Effector memory CD8-positive, alpha-beta T cell (primary cell): ENCODE measurements at regions not wholly inside any gene's neighbourhood (a gene's known extent, or its start where the extent isn't known, plus 50 kb on each side); places are given as distances from the start of the nearest gene placed in this dataset.

Experiments used
- ATAC-seq: fragments of 150-1000 bp; cut with Tn5 transposase; replicated peaks from 2 replicates; pipeline ENCODE4 v1.10.0; 2021; ENCODE audit warnings: mild to moderate bottlenecking, moderate library complexity
- DNase-seq, 3 experiments: peaks; one replicate each; pipeline ENCODE4 v3.0.0; 2021
- H3K27ac Mint-ChIP-seq, 2 donors: one replicate each; pipeline ENCODE4 v1.8.0; 2022; ENCODE audit warnings: mild to moderate bottlenecking in 2 of 2, mixed read lengths in 2 of 2, moderate library complexity in 2 of 2
- H3K27me3 Mint-ChIP-seq, 2 donors: one replicate each; pipeline ENCODE4 v1.8.0; 2022; ENCODE audit warnings: mixed read lengths in 2 of 2
- H3K36me3 Mint-ChIP-seq: one replicate; pipeline ENCODE4 v1.8.0; 2022; ENCODE audit warnings: mild to moderate bottlenecking, moderate library complexity, mixed read lengths; ENCODE audit not compliant: insufficient read depth
- H3K4me1 Mint-ChIP-seq, 2 donors: one replicate each; pipeline ENCODE4 v1.8.0; 2022; ENCODE audit warnings: low read depth in 2 of 2, mixed read lengths in 2 of 2
- H3K4me3 Mint-ChIP-seq, 2 donors: one replicate each; pipeline ENCODE4 v1.8.0; 2022; ENCODE audit warnings: mild to moderate bottlenecking in 2 of 2, mixed read lengths in 2 of 2, moderate library complexity in 2 of 2
- H3K9me3 Mint-ChIP-seq, 2 donors: one replicate each; pipeline ENCODE4 v1.8.0; 2022; ENCODE audit warnings: mixed read lengths in 2 of 2

DNA sequence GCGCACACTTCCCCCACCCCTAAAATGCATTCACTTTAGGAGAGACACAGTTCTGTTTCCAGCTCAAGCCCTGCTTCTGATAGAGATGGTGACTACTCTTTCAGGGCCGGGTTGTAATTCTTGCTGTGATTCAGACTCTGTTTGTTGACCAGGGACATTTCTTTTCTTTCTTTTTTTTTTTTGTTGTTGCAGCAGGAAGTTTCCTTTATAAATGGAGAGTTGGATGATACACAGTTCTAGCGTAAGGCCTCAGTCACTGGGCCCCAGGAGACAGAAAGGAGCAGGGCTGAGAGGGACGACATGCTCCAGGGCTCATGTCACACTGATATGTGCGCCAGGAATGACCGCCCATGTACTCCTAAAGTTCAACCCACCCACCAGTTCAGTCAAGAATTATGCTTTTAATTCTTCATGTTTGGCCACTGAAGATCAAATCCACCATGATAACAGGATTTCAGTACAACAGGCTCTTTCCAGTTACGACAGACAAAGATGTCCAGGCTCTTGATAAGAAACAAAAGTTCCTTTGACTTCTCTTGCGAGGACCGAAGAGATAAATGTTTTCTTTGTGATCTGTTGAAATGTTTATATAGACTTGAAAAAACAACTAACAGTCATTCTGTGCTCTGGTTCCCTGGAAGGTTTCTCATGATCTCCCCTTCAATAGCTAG lies 142.5 kb downstream of the CD164 start:
- peak overlapping the region in 1 of 2 donors; percentile 26 for H3K27ac Mint-ChIP-seq
- ATAC-seq: no peak
- H3K27me3 Mint-ChIP-seq: peaks cover 0 to 8% of the 10 kb centered on the region in 2 donors
- no peak overlapping the region for H3K4me3 Mint-ChIP-seq
- no peaks in the 10 kb centered on the region for H3K9me3 Mint-ChIP-seq
- H3K36me3 Mint-ChIP-seq: no peaks in the 10 kb centered on the region
- no peak for DNase-seq
- peaks cover 10 to 13% of the 10 kb centered on the region in 2 donors for H3K4me1 Mint-ChIP-seq

GRCh38 chr6:109239160-109239559 lies 143.1 kb downstream of the CD164 start:
- no peaks in the 10 kb centered on the region for H3K36me3 Mint-ChIP-seq
- ATAC-seq (no peak), DNase-seq (no peak)
- no peak overlapping the region for H3K4me3 Mint-ChIP-seq
- no peaks in the 10 kb centered on the region for H3K9me3 Mint-ChIP-seq
- H3K27ac Mint-ChIP-seq: no peak overlapping the region
- H3K4me1 Mint-ChIP-seq: peaks cover 6 to 10% of the 10 kb centered on the region in 2 donors
- peaks cover 0 to 8% of the 10 kb centered on the region in 2 donors for H3K27me3 Mint-ChIP-seq

GRCh38 chr6:109238396-109238795 lies 143.1 kb downstream of the CEP57L1 start:
- Mint-ChIP-seq H3K27me3 (peaks cover 0 to 8% of the 10 kb centered on the region in 2 donors), H3K4me1 (peaks cover 5 to 9% of the 10 kb centered on the region in 2 donors), H3K9me3 (no peaks in the 10 kb centered on the region), H3K27ac (no peak overlapping the region), H3K4me3 (no peak overlapping the region), H3K36me3 (no peaks in the 10 kb centered on the region)
- no peak for ATAC-seq
- no peak for DNase-seq

DNA sequence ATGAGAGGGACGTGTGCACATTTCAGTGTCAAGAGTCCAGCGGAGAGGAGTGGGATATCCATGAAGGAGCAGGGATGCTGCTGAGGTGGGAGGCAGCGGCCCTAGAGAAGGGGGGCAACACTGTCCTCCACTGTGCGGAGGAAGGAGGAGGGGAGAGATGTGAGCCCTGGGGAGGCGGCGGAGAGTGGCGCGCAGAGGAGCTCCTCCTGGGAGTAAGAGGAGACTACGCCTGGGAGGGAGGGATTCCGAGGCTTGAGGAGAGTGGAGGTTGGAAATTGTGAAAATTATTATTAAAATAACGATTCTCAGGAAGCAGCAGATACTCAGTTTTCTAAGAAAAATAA lies 142.7 kb downstream of the CEP57L1 start:
- H3K4me3 Mint-ChIP-seq: no peak overlapping the region
- peaks cover 5 to 9% of the 10 kb centered on the region in 2 donors for H3K4me1 Mint-ChIP-seq
- no peaks in the 10 kb centered on the region for H3K36me3 Mint-ChIP-seq
- no peak overlapping the region for H3K27ac Mint-ChIP-seq
- H3K9me3 Mint-ChIP-seq: no peaks in the 10 kb centered on the region
- no peak for DNase-seq
- H3K27me3 Mint-ChIP-seq: peaks cover 0 to 8% of the 10 kb centered on the region in 2 donors
- no peak for ATAC-seq

GRCh38 chr6:109237077-109237985 lies 142.0 kb downstream of the CEP57L1 start:
- Mint-ChIP-seq H3K36me3 (no peaks in the 10 kb centered on the region), H3K9me3 (no peaks in the 10 kb centered on the region), H3K4me3 (peak overlapping the region in 1 of 2 donors; percentile 2), H3K4me1 (peaks cover 5 to 9% of the 10 kb centered on the region in 2 donors), H3K27me3 (peaks cover 0 to 8% of the 10 kb centered on the region in 2 donors), H3K27ac (peak overlapping the region in 1 of 2 donors; percentile 8)
- DNase-seq (no peak), ATAC-seq (peak; percentile 53)

GRCh38 chr6:109236115-109237076 lies 141.1 kb downstream of the CEP57L1 start:
- peaks cover 5 to 9% of the 10 kb centered on the region in 2 donors for H3K4me1 Mint-ChIP-seq
- peaks cover 0 to 8% of the 10 kb centered on the region in 2 donors for H3K27me3 Mint-ChIP-seq
- DNase-seq: no peak
- H3K4me3 Mint-ChIP-seq: peak overlapping the region in 1 of 2 donors; percentile 2
- no peak for ATAC-seq
- no peaks in the 10 kb centered on the region for H3K9me3 Mint-ChIP-seq
- peak overlapping the region in 1 of 2 donors; percentile 8 for H3K27ac Mint-ChIP-seq
- no peaks in the 10 kb centered on the region for H3K36me3 Mint-ChIP-seq

GRCh38 chr6:109235481-109236038 lies 140.3 kb downstream of the CEP57L1 start:
- ATAC-seq (no peak), DNase-seq (no peak)
- Mint-ChIP-seq H3K9me3 (no peaks in the 10 kb centered on the region), H3K4me1 (peaks cover 5 to 9% of the 10 kb centered on the region in 2 donors), H3K27ac (no peak overlapping the region), H3K4me3 (no peak overlapping the region), H3K36me3 (no peaks in the 10 kb centered on the region), H3K27me3 (peaks cover 0 to 8% of the 10 kb centered on the region in 2 donors)

DNA sequence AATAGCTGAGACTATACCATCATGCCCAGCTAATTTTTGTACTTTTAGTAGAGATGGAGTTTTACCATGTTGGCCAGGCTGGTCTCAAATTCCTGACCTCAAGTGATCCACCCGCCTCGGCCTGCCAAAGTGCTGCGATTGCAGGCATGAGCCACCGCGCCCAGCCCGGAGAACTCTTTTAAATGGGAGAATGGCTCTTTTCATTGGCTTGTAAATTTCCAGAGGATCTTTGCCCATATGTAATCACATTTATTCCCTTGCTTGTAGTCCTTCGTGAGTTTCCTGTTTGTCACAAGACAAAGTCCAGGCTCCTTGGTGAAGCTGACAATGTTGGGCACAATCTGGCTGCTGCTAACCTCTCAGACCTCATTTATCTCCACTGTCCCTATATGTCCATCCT lies 135.1 kb downstream of the CEP57L1 start:
- ATAC-seq: no peak

GRCh38 chr6:109229536-109229935 lies 134.2 kb downstream of the CEP57L1 start:
- Mint-ChIP-seq H3K36me3 (no peaks in the 10 kb centered on the region), H3K27ac (no peak overlapping the region), H3K27me3 (peaks cover 0 to 13% of the 10 kb centered on the region in 2 donors), H3K4me3 (no peak overlapping the region), H3K4me1 (no peaks in the 10 kb centered on the region), H3K9me3 (no peaks in the 10 kb centered on the region)
- no peak for DNase-seq
- ATAC-seq: no peak

More for the DNA sequence above, 135.1 kb downstream of the CEP57L1 start:
- Mint-ChIP-seq H3K4me1 (no peaks in the 10 kb centered on the region), H3K27ac (no peak overlapping the region), H3K4me3 (no peak overlapping the region), H3K9me3 (no peaks in the 10 kb centered on the region), H3K36me3 (no peaks in the 10 kb centered on the region), H3K27me3 (peaks cover 0 to 4% of the 10 kb centered on the region in 2 donors)
- no peak for DNase-seq

- Mint-ChIP-seq H3K27ac (no peak overlapping the region), H3K27me3 (peaks cover 0 to 17% of the 10 kb centered on the region in 2 donors), H3K4me1 (no peaks in the 10 kb centered on the region), H3K9me3 (no peaks in the 10 kb centered on the region), H3K4me3 (no peak overlapping the region), H3K36me3 (no peaks in the 10 kb centered on the region)
- ATAC-seq: no peak
- no peak for DNase-seq
Measured at GRCh38 chr6:109227646-109228045, 132.3 kb downstream of the CEP57L1 start.

DNA sequence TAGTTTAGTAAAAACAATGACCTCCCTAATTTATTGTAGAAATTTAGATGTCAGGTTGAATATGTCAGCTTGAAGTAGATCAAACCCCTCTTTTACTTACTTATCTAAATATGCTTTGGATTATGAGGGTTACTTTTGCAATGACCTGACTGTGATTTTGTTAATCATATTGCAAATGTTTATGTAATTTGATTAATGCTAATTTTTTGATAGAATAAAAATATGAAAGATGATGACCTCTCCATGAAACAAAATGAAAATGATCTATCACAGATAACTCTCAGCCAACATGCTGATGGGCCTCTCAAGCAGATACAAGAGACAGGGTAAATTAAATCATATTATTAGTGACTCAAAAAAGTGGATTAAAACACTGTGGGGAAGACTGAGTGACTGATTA lies 131.0 kb downstream of the CEP57L1 start:
- Mint-ChIP-seq H3K27ac (no peak overlapping the region), H3K36me3 (no peaks in the 10 kb centered on the region), H3K9me3 (no peaks in the 10 kb centered on the region), H3K4me1 (no peaks in the 10 kb centered on the region), H3K27me3 (peaks cover 0 to 17% of the 10 kb centered on the region in 2 donors), H3K4me3 (no peak overlapping the region)
- no peak for DNase-seq
- ATAC-seq: no peak

- DNase-seq (no peak), ATAC-seq (no peak)
- no peak overlapping the region for H3K27ac Mint-ChIP-seq
- peaks cover 0 to 17% of the 10 kb centered on the region in 2 donors for H3K27me3 Mint-ChIP-seq
- no peaks in the 10 kb centered on the region for H3K9me3 Mint-ChIP-seq
- no peak overlapping the region for H3K4me3 Mint-ChIP-seq
- H3K4me1 Mint-ChIP-seq: peaks cover 1 to 2% of the 10 kb centered on the region in 2 donors
- no peaks in the 10 kb centered on the region for H3K36me3 Mint-ChIP-seq
Measured at GRCh38 chr6:109225946-109226345, 130.6 kb downstream of the CEP57L1 start.

DNA sequence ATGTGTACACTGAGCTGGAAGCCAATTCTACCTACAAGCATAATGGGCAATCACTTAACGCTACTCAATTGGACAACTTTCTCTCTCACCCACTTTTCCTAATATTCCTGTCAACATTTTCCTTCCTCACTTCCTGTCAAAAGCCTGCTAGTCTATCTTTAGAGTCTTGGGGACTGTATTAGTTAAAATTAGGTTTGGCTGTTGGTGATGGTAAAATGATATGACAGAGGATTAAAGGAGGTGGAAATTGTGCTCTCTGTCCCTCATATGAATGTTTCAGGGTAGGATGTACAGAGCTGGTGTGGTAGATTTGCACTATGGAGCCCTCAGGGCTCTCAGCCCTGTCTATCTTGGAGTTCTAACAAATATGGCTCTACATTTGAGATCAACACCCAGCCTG lies 129.7 kb downstream of the CEP57L1 start:
- Mint-ChIP-seq H3K36me3 (no peaks in the 10 kb centered on the region), H3K4me1 (peaks cover 2 to 6% of the 10 kb centered on the region in 2 donors), H3K27ac (no peak overlapping the region), H3K4me3 (no peak overlapping the region), H3K27me3 (peaks cover 0 to 17% of the 10 kb centered on the region in 2 donors), H3K9me3 (no peaks in the 10 kb centered on the region)
- no peak for DNase-seq
- no peak for ATAC-seq
